ENCODE measurements at regions not wholly inside any gene's neighbourhood (a gene's known extent, or its start where the extent isn't known, plus 50 kb on each side); places are given as distances from the start of the nearest gene placed in this dataset.

DNA sequence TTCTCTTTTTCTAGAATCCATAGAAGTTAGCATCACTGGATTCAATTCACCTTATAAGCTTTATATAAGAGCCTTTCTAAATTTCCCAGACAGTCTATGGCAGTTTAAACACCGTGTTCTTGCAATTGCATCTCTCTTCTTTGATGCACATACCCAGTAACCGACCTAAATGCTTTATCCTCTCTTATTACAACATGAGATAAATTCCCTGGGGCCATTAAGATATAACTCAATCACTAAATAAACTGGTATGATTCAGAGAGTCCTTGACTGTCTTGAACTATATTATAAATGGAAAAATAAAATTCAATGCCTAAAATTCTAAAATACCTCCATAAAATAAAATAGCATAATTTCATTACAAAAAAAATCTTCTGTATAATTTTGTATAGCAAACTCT is 98.1 kb downstream of the DIRAS2 start:
- no peaks in the 10 kb centered on the region for H4K20me1 ChIP-seq (replicated peaks; ENCODE audit: insufficient read depth)
- no peaks in the 10 kb centered on the region for H3K36me3 ChIP-seq (ENCODE audit: insufficient read depth)
- peaks cover 15% of the 10 kb centered on the region for H3K9me3 Mint-ChIP-seq
- no peak overlapping the region for H3K4me2 ChIP-seq
- H3F3A ChIP-seq (replicated peaks; ENCODE audit: low read depth), result no peaks in the 10 kb centered on the region
- no peak overlapping the region for H3K4me3 ChIP-seq
- DNase-seq (ENCODE audit: low spot score) (no peak), ATAC-seq (no peak)
- peaks cover 6% of the 10 kb centered on the region; the same call in 2 of the 3 replicates for H3K36me3 Mint-ChIP-seq (ENCODE audit: low read depth)
- no peaks in the 10 kb centered on the region for H3K79me2 ChIP-seq (replicated peaks; ENCODE audit: insufficient read depth)
- H3K27me3 Mint-ChIP-seq (ENCODE audit: insufficient read depth, low read depth, poor library complexity), result no peaks in the 10 kb centered on the region
- TF ChIP-seq, protein P1, sequence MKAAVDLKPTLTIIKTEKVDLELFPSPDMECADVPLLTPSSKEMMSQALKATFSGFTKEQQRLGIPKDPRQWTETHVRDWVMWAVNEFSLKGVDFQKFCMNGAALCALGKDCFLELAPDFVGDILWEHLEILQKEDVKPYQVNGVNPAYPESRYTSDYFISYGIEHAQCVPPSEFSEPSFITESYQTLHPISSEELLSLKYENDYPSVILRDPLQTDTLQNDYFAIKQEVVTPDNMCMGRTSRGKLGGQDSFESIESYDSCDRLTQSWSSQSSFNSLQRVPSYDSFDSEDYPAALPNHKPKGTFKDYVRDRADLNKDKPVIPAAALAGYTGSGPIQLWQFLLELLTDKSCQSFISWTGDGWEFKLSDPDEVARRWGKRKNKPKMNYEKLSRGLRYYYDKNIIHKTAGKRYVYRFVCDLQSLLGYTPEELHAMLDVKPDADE (IDR thresholded peaks at IDR 0.05), result no peak
- no peak for TF ChIP-seq POLR2AphosphoS5 (IDR thresholded peaks at IDR 0.05; ENCODE audit: low read depth)
- no peak for TF ChIP-seq NANOG (IDR thresholded peaks at IDR 0.05; ENCODE audit: borderline replicate concordance)
- TF ChIP-seq, protein P2, sequence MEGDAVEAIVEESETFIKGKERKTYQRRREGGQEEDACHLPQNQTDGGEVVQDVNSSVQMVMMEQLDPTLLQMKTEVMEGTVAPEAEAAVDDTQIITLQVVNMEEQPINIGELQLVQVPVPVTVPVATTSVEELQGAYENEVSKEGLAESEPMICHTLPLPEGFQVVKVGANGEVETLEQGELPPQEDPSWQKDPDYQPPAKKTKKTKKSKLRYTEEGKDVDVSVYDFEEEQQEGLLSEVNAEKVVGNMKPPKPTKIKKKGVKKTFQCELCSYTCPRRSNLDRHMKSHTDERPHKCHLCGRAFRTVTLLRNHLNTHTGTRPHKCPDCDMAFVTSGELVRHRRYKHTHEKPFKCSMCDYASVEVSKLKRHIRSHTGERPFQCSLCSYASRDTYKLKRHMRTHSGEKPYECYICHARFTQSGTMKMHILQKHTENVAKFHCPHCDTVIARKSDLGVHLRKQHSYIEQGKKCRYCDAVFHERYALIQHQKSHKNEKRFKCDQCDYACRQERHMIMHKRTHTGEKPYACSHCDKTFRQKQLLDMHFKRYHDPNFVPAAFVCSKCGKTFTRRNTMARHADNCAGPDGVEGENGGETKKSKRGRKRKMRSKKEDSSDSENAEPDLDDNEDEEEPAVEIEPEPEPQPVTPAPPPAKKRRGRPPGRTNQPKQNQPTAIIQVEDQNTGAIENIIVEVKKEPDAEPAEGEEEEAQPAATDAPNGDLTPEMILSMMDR (conservative IDR thresholded peaks at IDR 0.05; ENCODE audit: low read depth in 2 of 2), result no peak
- TF ChIP-seq CREB1 (CRISPR knock-in tag; IDR thresholded peaks at IDR 0.05; ENCODE audit: low read depth), result no peak
- TF ChIP-seq EZH2 (IDR thresholded peaks at IDR 0.05; ENCODE audit: low read depth, unreplicated experiment), result no peak
- TF ChIP-seq, protein P3, sequence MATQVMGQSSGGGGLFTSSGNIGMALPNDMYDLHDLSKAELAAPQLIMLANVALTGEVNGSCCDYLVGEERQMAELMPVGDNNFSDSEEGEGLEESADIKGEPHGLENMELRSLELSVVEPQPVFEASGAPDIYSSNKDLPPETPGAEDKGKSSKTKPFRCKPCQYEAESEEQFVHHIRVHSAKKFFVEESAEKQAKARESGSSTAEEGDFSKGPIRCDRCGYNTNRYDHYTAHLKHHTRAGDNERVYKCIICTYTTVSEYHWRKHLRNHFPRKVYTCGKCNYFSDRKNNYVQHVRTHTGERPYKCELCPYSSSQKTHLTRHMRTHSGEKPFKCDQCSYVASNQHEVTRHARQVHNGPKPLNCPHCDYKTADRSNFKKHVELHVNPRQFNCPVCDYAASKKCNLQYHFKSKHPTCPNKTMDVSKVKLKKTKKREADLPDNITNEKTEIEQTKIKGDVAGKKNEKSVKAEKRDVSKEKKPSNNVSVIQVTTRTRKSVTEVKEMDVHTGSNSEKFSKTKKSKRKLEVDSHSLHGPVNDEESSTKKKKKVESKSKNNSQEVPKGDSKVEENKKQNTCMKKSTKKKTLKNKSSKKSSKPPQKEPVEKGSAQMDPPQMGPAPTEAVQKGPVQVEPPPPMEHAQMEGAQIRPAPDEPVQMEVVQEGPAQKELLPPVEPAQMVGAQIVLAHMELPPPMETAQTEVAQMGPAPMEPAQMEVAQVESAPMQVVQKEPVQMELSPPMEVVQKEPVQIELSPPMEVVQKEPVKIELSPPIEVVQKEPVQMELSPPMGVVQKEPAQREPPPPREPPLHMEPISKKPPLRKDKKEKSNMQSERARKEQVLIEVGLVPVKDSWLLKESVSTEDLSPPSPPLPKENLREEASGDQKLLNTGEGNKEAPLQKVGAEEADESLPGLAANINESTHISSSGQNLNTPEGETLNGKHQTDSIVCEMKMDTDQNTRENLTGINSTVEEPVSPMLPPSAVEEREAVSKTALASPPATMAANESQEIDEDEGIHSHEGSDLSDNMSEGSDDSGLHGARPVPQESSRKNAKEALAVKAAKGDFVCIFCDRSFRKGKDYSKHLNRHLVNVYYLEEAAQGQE (IDR thresholded peaks at IDR 0.05; ENCODE audit: unreplicated experiment), result no peak
- TF ChIP-seq JUNB (IDR thresholded peaks at IDR 0.05; ENCODE audit: unreplicated experiment), result no peak
- TF ChIP-seq ZNF331 (CRISPR knock-in tag; IDR thresholded peaks at IDR 0.05; ENCODE audit: low read depth), result no peak
- no peaks in the 10 kb centered on the region for H3K9me2 ChIP-seq (ENCODE audit: insufficient read depth)
- no peaks in the 10 kb centered on the region for H3K27me3 ChIP-seq (ENCODE audit: insufficient read depth)
- H3K27ac ChIP-seq (ENCODE audit: low read depth), result no peak overlapping the region
- no peak overlapping the region for H3K27ac Mint-ChIP-seq
- H2AFZ ChIP-seq, result no peak overlapping the region
- no peak overlapping the region for H3K4me3 Mint-ChIP-seq
- no peaks in the 10 kb centered on the region for H3K4me1 Mint-ChIP-seq
- no peaks in the 10 kb centered on the region for H3K4me1 ChIP-seq (ENCODE audit: insufficient read depth)

DNA sequence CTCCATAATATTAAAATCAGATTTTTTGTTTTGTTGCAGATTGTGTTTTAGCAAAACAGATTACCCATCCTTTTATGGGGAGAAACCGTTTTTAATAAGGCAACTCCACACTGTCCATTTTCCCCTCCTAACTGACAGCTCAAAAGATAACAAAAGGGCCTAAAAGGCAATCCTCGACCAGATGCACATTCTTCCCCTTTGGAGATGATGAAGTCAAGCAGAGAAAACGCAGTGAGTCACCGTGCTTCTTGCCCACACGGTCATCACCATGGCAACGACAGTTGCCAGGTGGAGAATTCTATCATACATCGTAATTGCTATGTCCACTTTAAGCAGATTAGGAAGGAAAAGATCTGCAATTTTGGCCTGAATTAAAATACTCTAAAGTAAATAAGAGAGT is 96.4 kb downstream of the DIRAS2 start:
- no peak overlapping the region for H3K27ac Mint-ChIP-seq
- TF ChIP-seq, protein P4, sequence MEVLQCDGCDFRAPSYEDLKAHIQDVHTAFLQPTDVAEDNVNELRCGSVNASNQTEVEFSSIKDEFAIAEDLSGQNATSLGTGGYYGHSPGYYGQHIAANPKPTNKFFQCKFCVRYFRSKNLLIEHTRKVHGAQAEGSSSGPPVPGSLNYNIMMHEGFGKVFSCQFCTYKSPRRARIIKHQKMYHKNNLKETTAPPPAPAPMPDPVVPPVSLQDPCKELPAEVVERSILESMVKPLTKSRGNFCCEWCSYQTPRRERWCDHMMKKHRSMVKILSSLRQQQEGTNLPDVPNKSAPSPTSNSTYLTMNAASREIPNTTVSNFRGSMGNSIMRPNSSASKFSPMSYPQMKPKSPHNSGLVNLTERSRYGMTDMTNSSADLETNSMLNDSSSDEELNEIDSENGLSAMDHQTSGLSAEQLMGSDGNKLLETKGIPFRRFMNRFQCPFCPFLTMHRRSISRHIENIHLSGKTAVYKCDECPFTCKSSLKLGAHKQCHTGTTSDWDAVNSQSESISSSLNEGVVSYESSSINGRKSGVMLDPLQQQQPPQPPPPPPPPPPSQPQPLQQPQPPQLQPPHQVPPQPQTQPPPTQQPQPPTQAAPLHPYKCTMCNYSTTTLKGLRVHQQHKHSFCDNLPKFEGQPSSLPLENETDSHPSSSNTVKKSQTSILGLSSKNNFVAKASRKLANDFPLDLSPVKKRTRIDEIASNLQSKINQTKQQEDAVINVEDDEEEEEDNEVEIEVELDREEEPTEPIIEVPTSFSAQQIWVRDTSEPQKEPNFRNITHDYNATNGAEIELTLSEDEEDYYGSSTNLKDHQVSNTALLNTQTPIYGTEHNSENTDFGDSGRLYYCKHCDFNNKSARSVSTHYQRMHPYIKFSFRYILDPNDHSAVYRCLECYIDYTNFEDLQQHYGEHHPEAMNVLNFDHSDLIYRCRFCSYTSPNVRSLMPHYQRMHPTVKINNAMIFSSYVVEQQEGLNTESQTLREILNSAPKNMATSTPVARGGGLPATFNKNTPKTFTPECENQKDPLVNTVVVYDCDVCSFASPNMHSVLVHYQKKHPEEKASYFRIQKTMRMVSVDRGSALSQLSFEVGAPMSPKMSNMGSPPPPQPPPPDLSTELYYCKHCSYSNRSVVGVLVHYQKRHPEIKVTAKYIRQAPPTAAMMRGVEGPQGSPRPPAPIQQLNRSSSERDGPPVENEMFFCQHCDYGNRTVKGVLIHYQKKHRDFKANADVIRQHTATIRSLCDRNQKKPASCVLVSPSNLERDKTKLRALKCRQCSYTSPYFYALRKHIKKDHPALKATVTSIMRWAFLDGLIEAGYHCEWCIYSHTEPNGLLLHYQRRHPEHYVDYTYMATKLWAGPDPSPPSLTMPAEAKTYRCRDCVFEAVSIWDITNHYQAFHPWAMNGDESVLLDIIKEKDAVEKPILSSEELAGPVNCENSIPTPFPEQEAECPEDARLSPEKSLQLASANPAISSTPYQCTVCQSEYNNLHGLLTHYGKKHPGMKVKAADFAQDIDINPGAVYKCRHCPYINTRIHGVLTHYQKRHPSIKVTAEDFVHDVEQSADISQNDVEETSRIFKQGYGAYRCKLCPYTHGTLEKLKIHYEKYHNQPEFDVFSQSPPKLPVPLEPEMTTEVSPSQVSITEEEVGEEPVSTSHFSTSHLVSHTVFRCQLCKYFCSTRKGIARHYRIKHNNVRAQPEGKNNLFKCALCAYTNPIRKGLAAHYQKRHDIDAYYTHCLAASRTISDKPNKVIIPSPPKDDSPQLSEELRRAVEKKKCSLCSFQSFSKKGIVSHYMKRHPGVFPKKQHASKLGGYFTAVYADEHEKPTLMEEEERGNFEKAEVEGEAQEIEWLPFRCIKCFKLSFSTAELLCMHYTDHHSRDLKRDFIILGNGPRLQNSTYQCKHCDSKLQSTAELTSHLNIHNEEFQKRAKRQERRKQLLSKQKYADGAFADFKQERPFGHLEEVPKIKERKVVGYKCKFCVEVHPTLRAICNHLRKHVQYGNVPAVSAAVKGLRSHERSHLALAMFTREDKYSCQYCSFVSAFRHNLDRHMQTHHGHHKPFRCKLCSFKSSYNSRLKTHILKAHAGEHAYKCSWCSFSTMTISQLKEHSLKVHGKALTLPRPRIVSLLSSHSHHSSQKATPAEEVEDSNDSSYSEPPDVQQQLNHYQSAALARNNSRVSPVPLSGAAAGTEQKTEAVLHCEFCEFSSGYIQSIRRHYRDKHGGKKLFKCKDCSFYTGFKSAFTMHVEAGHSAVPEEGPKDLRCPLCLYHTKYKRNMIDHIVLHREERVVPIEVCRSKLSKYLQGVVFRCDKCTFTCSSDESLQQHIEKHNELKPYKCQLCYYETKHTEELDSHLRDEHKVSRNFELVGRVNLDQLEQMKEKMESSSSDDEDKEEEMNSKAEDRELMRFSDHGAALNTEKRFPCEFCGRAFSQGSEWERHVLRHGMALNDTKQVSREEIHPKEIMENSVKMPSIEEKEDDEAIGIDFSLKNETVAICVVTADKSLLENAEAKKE (CRISPR knock-in tag; IDR thresholded peaks at IDR 0.05), result no peak
- TF ChIP-seq NANOG (IDR thresholded peaks at IDR 0.05; ENCODE audit: borderline replicate concordance) (no peak), CREB1 (CRISPR knock-in tag; IDR thresholded peaks at IDR 0.05; ENCODE audit: low read depth) (no peak)

More for the DNA sequence above, 96.4 kb downstream of the DIRAS2 start:
- no peaks in the 10 kb centered on the region for H3K79me2 ChIP-seq (replicated peaks; ENCODE audit: insufficient read depth)
- no peaks in the 10 kb centered on the region for H3K27me3 ChIP-seq (ENCODE audit: insufficient read depth)
- no peaks in the 10 kb centered on the region for H3K9me2 ChIP-seq (ENCODE audit: insufficient read depth)
- no peaks in the 10 kb centered on the region for H3K4me1 ChIP-seq (ENCODE audit: insufficient read depth)
- DNase-seq (ENCODE audit: low spot score) (peak; percentile 32), ATAC-seq (no peak)
- no peaks in the 10 kb centered on the region for H3K27me3 Mint-ChIP-seq (ENCODE audit: insufficient read depth, low read depth, poor library complexity)
- no peak overlapping the region for H3K4me2 ChIP-seq
- no peak overlapping the region for H3K4me3 ChIP-seq
- peaks cover 8% of the 10 kb centered on the region; the same call in 2 of the 3 replicates for H3K36me3 Mint-ChIP-seq (ENCODE audit: low read depth)
- no peaks in the 10 kb centered on the region for H3K4me1 Mint-ChIP-seq
- H4K20me1 ChIP-seq (replicated peaks; ENCODE audit: insufficient read depth), result no peaks in the 10 kb centered on the region
- peaks cover 16% of the 10 kb centered on the region for H3K9me3 Mint-ChIP-seq
- H2AFZ ChIP-seq, result no peak overlapping the region
- no peaks in the 10 kb centered on the region for H3K36me3 ChIP-seq (ENCODE audit: insufficient read depth)
- H3F3A ChIP-seq (replicated peaks; ENCODE audit: low read depth), result no peaks in the 10 kb centered on the region
- H3K4me3 Mint-ChIP-seq, result no peak overlapping the region
- no peak overlapping the region for H3K27ac ChIP-seq (ENCODE audit: low read depth)

All from GM23338 (cell line).